ENCODE measurements at regions not wholly inside any gene's neighbourhood (a gene's known extent, or its start where the extent isn't known, plus 50 kb on each side); places are given as distances from the start of the nearest gene placed in this dataset.
A peak's percentile ranks its signal among the peaks of the same experiment; 100 is the strongest.

- DNase-seq (ENCODE audit: low read depth in 2 of 2) = no peak
Measured at GRCh38 chr15:66931768-66932633, 133.4 kb upstream of the SMAD3 start.

- DNase-seq (ENCODE audit: low read depth in 2 of 2) = no peak
Measured at GRCh38 chr15:66932634-66933024, 132.8 kb upstream of the SMAD3 start.

- DNase-seq (ENCODE audit: low read depth in 2 of 2) = no peak
Measured at GRCh38 chr15:66933932-66934867, 131.2 kb upstream of the SMAD3 start.

- no peak for DNase-seq (ENCODE audit: low read depth in 2 of 2)
Measured at GRCh38 chr15:66934868-66935520, 130.4 kb upstream of the SMAD3 start.

DNA sequence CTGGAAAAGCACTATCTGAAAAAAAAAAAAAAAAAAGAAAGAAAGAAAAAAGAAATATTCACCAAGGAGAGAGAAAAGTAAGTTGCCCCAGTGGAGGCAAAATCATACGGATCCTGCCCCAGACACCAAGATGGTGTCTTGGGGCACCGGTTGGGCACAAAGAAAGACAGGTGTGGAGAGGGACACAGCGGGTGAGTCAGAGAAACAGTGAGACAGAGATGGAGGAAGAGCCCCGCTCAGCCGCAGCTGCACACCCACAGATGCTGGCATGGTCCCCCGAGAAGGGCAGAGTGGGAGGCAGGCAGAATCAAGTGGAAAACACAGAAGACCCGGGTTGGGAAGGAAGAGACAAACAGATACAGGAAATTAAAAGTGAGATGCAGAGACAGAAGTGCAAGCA is 129.7 kb upstream of the SMAD3 start:
- DNase-seq (ENCODE audit: low read depth in 2 of 2) = no peak

DNA sequence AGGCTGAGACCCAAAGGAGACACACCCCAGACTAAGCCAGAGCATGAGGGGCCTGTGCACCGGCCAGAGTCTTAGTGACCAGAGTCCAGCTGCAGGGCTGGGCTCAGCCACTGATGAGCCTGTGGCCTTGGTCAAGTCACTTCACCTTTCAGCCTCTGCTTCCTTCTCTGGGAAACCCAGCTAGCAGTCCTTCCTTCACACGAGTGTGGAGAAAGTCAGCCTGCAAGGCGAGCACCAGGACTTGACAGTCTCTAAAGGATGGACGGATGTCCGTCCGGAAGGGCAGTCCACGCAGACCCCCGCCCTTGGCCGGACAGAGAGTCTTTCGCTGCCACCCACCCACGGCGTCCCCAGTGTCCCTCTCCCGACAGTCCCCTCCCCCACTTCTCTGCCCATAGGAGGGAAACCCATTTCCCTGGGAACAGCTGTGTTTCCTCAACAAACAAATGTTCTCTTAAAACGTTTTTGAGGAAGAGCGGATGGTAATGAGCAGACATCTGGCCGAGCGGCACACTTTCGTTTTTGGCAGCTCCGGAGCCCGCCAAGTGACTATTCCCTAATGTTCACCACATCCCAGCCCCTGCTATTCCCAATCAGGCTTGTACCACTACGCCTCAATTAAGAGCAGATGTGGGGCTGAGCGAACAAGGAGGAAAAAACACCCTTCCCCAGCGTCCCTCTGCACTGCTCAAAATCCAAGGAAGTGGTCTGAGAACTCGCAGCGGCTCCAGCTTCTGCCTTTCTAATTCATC is 129.1 kb upstream of the SMAD3 start:
- DNase-seq (ENCODE audit: low read depth in 2 of 2) = no peak

DNA sequence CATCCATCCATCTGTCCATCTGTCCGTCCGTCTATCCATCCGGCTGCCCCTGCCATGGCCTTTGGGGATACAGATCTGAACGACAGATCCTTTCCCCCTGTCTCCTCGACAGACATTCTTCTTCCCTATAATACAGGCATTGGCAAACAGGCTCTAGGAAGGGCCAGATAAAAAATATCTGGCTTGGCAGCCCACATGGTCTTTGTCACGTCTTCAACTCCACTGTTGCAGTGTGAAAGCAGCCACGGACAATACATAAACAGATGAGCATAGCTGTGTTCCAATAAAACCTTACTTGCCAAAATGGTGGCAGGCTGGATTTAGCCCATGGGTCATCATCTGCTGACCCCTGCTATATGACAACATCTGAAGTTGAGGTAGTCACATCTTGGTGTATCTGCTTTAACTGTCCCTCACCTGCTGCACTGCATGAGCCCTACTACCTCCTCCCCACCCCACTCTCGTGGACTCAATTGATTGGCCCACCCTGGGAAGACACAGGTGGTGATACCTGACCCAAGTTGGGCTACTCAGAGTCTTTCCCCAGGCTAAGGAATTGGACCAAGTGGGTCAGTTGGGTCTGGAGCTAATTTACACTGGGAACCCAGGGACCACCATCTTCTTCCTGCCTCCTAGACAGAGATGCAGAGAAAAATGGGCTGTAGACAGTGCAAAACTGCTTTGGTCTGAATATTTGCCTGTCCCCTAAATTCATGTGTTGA is 128.4 kb upstream of the SMAD3 start:
- no peak for DNase-seq (ENCODE audit: low read depth in 2 of 2)

- no peak for DNase-seq (ENCODE audit: low read depth in 2 of 2)
Measured at GRCh38 chr15:66937588-66937987, 127.8 kb upstream of the SMAD3 start.

- DNase-seq (ENCODE audit: low read depth in 2 of 2) = no peak
Measured at GRCh38 chr15:66938114-66938830, 127.1 kb upstream of the SMAD3 start.

GRCh38 chr15:66939016-66939415 is 126.4 kb upstream of the SMAD3 start:
- DNase-seq (ENCODE audit: low read depth in 2 of 2) = no peak

DNA sequence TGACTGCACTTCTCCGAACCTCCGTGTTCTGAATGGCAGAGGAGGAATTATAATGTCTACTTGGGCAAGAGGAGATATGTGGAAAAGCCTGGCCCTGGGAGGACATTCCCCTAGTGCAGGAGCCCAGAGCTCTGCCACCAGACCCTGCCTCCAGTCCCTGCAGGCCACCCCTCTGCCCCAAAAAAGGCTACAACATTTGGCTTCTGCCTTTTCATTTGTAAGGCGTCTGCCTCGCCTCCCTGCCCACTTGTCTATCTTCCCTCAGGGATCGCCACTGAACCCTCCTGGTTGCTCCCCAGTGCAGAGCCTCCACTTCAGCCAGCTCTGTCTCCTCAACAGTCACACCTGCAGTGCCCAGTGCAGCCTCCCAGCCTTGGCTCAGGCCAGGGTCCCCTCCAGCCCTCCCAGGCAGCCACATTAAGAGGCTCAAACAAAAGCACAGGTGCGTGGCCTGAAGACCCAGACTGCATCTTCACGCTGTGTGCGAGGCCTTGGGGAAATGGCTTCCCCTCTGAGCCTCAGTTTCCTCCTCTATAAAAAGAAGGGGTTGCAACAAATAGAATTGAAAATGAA is 125.9 kb upstream of the SMAD3 start:
- no peak for DNase-seq (ENCODE audit: low read depth in 2 of 2)

DNA sequence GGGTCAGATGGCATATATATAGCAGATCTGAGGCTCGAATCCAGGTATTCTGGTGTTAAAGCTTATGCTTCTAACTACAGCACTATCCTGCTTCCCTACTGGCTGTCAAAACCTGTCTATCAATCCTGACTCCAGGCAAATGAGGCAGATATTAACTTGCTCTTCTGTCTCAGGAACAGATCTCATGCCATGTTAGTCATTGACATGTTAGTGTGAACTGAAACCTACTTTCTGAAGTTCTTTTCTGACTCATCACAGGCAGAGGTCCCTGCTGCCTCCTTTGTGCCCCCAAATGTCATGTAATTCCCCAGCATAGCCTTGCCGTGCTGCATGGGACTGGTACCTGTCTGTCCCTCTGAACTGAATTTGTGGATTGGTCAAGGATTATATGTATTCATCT is 125.0 kb upstream of the SMAD3 start:
- peak in 1 of 2 donors; percentile 9 for DNase-seq (ENCODE audit: low read depth in 2 of 2)

DNA sequence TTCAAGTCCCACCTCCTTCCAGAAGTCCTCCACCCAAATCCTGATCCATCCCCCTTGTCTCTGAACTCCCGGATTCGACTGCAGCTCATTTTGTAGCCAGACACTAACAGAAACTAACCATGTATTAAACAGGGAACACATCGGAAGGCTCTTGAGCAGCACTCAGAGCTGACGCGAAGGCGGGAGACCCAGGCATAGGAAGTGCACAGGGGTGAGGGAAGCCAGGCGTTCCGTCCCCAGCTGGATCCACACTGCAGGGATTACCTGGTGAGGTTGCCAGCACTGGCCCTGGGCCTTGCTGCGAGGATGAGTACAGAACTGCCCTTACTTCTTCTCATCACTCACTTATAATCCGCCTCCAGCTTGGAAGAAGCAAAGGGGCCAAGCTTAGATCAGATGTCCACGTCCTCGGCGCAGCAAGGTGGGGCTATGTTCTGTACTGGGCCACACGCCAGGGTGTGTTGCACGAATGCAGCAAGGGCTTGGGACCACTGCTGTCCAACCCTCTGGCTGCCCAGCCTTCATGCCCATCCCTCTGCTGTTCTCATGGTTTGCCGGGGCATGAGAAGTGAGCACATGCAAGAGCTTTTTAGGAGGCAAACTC is 124.2 kb upstream of the SMAD3 start:
- DNase-seq (ENCODE audit: low read depth in 2 of 2) = no peak

- no peak for DNase-seq (ENCODE audit: low read depth in 2 of 2)
Measured at GRCh38 chr15:66941791-66942190, 123.6 kb upstream of the SMAD3 start.

- no peak for DNase-seq (ENCODE audit: low read depth in 2 of 2)
Measured at GRCh38 chr15:66942649-66943390, 122.6 kb upstream of the SMAD3 start.

DNA sequence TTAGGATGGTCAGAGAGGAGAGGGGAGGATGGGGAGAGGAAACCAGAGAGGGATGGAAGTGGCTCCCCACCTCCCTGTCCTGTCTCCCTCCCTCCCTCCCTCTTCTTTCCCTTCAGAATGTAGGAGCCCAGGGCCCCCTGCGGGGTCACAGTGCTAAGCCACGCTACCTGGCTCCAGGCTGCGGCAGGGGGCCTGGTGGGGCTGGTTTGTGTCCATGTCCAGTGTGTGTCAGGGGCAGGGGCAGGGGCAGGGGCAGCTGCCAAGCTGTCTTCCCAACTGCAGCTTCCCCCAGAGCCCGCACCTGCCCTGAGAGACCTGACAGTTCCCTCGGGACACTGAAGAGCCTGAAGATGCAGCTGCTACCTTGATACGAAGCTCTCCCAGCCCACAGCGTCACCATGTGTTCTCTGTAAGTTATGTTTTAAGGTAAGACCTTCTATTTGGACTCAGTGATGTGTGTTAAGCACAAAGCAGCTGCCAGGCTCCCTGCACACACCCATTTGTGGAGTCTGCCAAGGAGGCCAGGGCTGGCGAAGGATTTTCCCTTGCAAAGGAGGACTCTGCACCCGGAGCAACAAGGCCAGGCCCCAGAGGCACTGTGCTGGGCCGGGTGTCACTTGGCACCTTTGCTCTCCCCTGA is 121.8 kb upstream of the SMAD3 start:
- DNase-seq (ENCODE audit: low read depth in 2 of 2) = no peak

GRCh38 chr15:66944121-66944520 is 121.3 kb upstream of the SMAD3 start:
- DNase-seq (ENCODE audit: low read depth in 2 of 2) = no peak

DNA sequence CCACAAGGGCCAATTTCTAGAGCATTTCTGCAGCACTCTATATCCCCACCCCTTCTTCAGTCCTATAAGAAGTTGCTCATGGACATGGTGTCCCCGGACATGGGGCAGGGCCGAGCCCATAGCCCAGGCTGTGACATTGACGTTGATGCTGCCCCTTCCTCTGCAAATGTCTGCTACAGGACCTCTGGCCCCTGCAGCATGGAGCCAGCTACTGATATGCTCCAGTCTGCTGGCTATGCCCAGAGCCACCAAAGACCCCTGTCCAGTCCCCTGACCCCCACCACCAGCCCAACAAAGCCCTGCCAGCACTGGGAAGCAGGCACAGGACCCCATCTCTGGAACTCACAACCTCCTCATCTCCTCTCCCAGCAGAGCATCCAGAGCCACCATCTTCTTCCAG is 120.1 kb upstream of the SMAD3 start:
- DNase-seq (ENCODE audit: low read depth in 2 of 2) = no peak
